ENCODE measurements at regions not wholly inside any gene's neighbourhood (a gene's known extent, or its start where the extent isn't known, plus 50 kb on each side); places are given as distances from the start of the nearest gene placed in this dataset.

GRCh38 chr6:12614456-12614855 is 102.1 kb upstream of the PHACTR1 start:
- Histone ChIP-seq H3K36me3 (no peaks in the 10 kb centered on the region), H3K4me1 (no peaks in the 10 kb centered on the region), H3K27ac (no peak overlapping the region), H3K4me3 (no peak overlapping the region), H3K9ac (ENCODE audit: low read depth in 2 of 2, low read length in 2 of 2) (no peak overlapping the region), H3K9me3 (no peaks in the 10 kb centered on the region), H3K27me3 (no peaks in the 10 kb centered on the region)
- DNase-seq = no peak
- intact Hi-C loops (cut with DNase I) = no loop called here
- TF ChIP-seq CTCF (IDR thresholded peaks at IDR 0.05) = no peak

- DNase-seq = no peak
- no peak for TF ChIP-seq CTCF (IDR thresholded peaks at IDR 0.05)
Measured at GRCh38 chr6:12618296-12618695, 98.3 kb upstream of the PHACTR1 start.

GRCh38 chr6:12621754-12622153 is 94.8 kb upstream of the PHACTR1 start:
- intact Hi-C loops (cut with DNase I) = no loop called here
- Histone ChIP-seq H3K9ac (ENCODE audit: low read depth in 2 of 2, low read length in 2 of 2) (no peak overlapping the region), H3K27me3 (no peaks in the 10 kb centered on the region), H3K4me1 (no peaks in the 10 kb centered on the region), H3K36me3 (no peaks in the 10 kb centered on the region), H3K4me3 (no peak overlapping the region), H3K9me3 (no peaks in the 10 kb centered on the region), H3K27ac (no peak overlapping the region)
- DNase-seq = no peak
- TF ChIP-seq CTCF (IDR thresholded peaks at IDR 0.05) = no peak

More at GRCh38 chr6:12618296-12618695, 98.3 kb upstream of the PHACTR1 start:
- no peaks in the 10 kb centered on the region for H3K36me3 ChIP-seq
- no peak overlapping the region for H3K27ac ChIP-seq
- H3K4me3 ChIP-seq = no peak overlapping the region
- no peaks in the 10 kb centered on the region for H3K4me1 ChIP-seq
- intact Hi-C loops (cut with DNase I) = no loop called here
- no peaks in the 10 kb centered on the region for H3K27me3 ChIP-seq
- H3K9ac ChIP-seq (ENCODE audit: low read depth in 2 of 2, low read length in 2 of 2) = no peak overlapping the region
- no peaks in the 10 kb centered on the region for H3K9me3 ChIP-seq

- no peaks in the 10 kb centered on the region for H3K36me3 ChIP-seq
- DNase-seq = no peak
- H3K4me3 ChIP-seq = no peak overlapping the region
- H3K9me3 ChIP-seq = no peaks in the 10 kb centered on the region
- TF ChIP-seq CTCF (IDR thresholded peaks at IDR 0.05) = no peak
- H3K27me3 ChIP-seq = no peaks in the 10 kb centered on the region
- intact Hi-C loops (cut with DNase I) = no loop called here
- no peak overlapping the region for H3K27ac ChIP-seq
- no peaks in the 10 kb centered on the region for H3K4me1 ChIP-seq
- no peak overlapping the region for H3K9ac ChIP-seq (ENCODE audit: low read depth in 2 of 2, low read length in 2 of 2)
Measured at GRCh38 chr6:12622566-12622965, 94.0 kb upstream of the PHACTR1 start.

- Histone ChIP-seq H3K9ac (ENCODE audit: low read depth in 2 of 2, low read length in 2 of 2) (no peak overlapping the region), H3K4me1 (no peaks in the 10 kb centered on the region), H3K4me3 (no peak overlapping the region), H3K9me3 (no peaks in the 10 kb centered on the region), H3K27ac (no peak overlapping the region), H3K36me3 (no peaks in the 10 kb centered on the region), H3K27me3 (no peaks in the 10 kb centered on the region)
- no peak for TF ChIP-seq CTCF (IDR thresholded peaks at IDR 0.05)
- intact Hi-C loops (cut with DNase I) = no loop called here
- no peak for DNase-seq
Measured at GRCh38 chr6:12624142-12624837, 92.3 kb upstream of the PHACTR1 start.
